ENCODE measurements at regions not wholly inside any gene's neighbourhood (a gene's known extent, or its start where the extent isn't known, plus 50 kb on each side); places are given as distances from the start of the nearest gene placed in this dataset.

DNA sequence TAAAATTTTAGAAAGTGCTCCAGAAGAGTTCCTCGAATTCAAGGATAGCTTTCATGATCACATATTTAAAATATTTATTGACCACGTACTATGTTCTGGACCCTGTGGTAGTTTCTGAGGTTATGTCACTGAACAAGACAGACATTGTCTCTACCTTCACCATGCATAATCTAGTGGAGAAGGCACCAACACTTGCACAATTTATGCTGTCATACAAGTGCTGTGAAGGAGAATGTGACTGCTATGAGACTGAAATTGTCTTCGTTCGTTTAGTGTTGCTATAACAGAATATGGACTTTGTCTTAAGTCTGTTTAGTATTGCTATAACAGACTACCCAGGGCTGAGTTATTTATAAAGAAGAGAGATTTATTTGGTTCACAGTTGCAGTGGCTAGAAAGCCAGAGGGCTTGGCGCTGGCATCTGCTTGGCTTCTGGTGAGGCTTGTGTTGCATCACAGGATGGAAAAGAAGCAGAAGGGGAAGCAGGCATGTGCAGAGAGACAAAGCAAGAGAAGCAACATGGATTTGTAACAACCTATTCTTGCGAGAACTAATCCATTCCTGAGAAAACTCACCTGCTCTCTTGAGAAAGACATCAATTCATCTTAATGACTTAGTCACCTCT lies 50.0 kb upstream of the RFX8 start:
- H3K4me3 ChIP-seq, result no peak overlapping the region
- no peak for TF ChIP-seq SAFB (IDR thresholded peaks at IDR 0.05; ENCODE audit: borderline replicate concordance, low read depth, low read length)
- no peak for TF ChIP-seq ZNF76 (CRISPR knock-in tag; IDR thresholded peaks at IDR 0.05; ENCODE audit: borderline replicate concordance)
- TF ChIP-seq, protein P1, sequence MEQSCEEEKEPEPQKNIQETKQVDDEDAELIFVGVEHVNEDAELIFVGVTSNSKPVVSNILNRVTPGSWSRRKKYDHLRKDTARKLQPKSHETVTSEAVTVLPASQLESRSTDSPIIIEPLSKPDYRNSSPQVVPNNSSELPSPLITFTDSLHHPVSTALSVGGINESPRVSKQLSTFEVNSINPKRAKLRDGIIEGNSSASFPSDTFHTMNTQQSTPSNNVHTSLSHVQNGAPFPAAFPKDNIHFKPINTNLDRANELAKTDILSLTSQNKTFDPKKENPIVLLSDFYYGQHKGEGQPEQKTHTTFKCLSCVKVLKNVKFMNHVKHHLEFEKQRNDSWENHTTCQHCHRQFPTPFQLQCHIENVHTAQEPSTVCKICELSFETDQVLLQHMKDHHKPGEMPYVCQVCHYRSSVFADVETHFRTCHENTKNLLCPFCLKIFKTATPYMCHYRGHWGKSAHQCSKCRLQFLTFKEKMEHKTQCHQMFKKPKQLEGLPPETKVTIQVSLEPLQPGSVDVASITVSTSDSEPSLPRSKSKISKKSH (CRISPR knock-in tag; IDR thresholded peaks at IDR 0.05), result no peak
- TF ChIP-seq RAD21 (CRISPR knock-in tag; conservative IDR thresholded peaks at IDR 0.05 in 1 of 2, IDR thresholded peaks at IDR 0.05 in 1 of 2), result no peak
- no peak for TF ChIP-seq ZEB2 (IDR thresholded peaks at IDR 0.05)
- TF ChIP-seq HCFC1 (IDR thresholded peaks at IDR 0.05; ENCODE audit: low read depth, low read length), result no peak
- TF ChIP-seq, protein P2, sequence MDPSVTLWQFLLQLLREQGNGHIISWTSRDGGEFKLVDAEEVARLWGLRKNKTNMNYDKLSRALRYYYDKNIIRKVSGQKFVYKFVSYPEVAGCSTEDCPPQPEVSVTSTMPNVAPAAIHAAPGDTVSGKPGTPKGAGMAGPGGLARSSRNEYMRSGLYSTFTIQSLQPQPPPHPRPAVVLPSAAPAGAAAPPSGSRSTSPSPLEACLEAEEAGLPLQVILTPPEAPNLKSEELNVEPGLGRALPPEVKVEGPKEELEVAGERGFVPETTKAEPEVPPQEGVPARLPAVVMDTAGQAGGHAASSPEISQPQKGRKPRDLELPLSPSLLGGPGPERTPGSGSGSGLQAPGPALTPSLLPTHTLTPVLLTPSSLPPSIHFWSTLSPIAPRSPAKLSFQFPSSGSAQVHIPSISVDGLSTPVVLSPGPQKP (CRISPR knock-in tag; IDR thresholded peaks at IDR 0.05), result no peak
- no peak for TF ChIP-seq SAFB2 (IDR thresholded peaks at IDR 0.05; ENCODE audit: borderline replicate concordance, low read depth, low read length, severe bottlenecking)
- TF ChIP-seq CBX1 (IDR thresholded peaks at IDR 0.05; ENCODE audit: low read depth), result no peak
- TF ChIP-seq FOXA3 (CRISPR knock-in tag; conservative IDR thresholded peaks at IDR 0.05 in 1 of 2, IDR thresholded peaks at IDR 0.05 in 1 of 2), result no peak
- TF ChIP-seq, protein P3, sequence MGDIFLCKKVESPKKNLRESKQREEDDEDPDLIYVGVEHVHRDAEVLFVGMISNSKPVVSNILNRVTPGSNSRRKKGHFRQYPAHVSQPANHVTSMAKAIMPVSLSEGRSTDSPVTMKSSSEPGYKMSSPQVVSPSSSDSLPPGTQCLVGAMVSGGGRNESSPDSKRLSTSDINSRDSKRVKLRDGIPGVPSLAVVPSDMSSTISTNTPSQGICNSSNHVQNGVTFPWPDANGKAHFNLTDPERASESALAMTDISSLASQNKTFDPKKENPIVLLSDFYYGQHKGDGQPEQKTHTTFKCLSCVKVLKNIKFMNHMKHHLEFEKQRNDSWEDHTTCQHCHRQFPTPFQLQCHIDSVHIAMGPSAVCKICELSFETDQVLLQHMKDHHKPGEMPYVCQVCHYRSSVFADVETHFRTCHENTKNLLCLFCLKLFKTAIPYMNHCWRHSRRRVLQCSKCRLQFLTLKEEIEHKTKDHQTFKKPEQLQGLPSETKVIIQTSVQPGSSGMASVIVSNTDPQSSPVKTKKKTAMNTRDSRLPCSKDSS (IDR thresholded peaks at IDR 0.05; ENCODE audit: low read depth, partially characterized antibody), result no peak
- no peak for TF ChIP-seq CHCHD3 (CRISPR knock-in tag; IDR thresholded peaks at IDR 0.05)
- no peak for TF ChIP-seq SIN3B (IDR thresholded peaks at IDR 0.05; ENCODE audit: low read depth)
- TF ChIP-seq MCM2 (IDR thresholded peaks at IDR 0.05; ENCODE audit: low read depth), result no peak
- no peak for TF ChIP-seq ZNF354B (CRISPR knock-in tag; IDR thresholded peaks at IDR 0.05)
- TF ChIP-seq EZH2 (IDR thresholded peaks at IDR 0.05; ENCODE audit: borderline replicate concordance, low read depth, low read length), result no peak
- TF ChIP-seq CCAR2 (IDR thresholded peaks at IDR 0.05; ENCODE audit: low read depth, low read length), result no peak
- TF ChIP-seq CBX2 (IDR thresholded peaks at IDR 0.05; ENCODE audit: insufficient read depth, low read length, poor library complexity, severe bottlenecking), result no peak
- TF ChIP-seq STAG1 (CRISPR knock-in tag; IDR thresholded peaks at IDR 0.05; ENCODE audit: borderline replicate concordance), result no peak
- H3K27ac ChIP-seq (ENCODE audit: extremely low read depth, low read depth, low read length), result no peak overlapping the region
- H3K27me3 ChIP-seq (ENCODE audit: control insufficient read depth in 2 of 2, insufficient read depth in 2 of 2, low read length in 2 of 2), result peaks cover 0 to 16% of the 10 kb centered on the region in 2 experiments; a peak in 2 of 5 replicates
- H3K4me2 ChIP-seq (ENCODE audit: insufficient read depth, low read length), result no peak overlapping the region
- no peaks in the 10 kb centered on the region for H3K9me3 ChIP-seq (replicated peaks; ENCODE audit: control insufficient read depth, insufficient read depth, low read depth, low read length)
- intact Hi-C loops (cut with micrococcal nuclease), result loop anchor here (10.0 kb wide), 1 partner anchor 460 kb away; no protein-coding TSS in a partner anchor
- POLR2A ChIA-PET, result no interaction called here
- no peaks in the 10 kb centered on the region for H3K79me2 ChIP-seq (ENCODE audit: control insufficient read depth, insufficient read depth, low read length)
- BruUV-seq (replicated peaks), result no TSS peak
- H3K36me3 ChIP-seq (ENCODE audit: control insufficient read depth, insufficient read depth, low read length), result no peaks in the 10 kb centered on the region
- H3K9me1 ChIP-seq (ENCODE audit: control insufficient read depth, insufficient read depth, low read length), result no peaks in the 10 kb centered on the region
- H4K20me1 ChIP-seq (replicated peaks; ENCODE audit: control insufficient read depth, insufficient read depth, low read length), result no peaks in the 10 kb centered on the region
- H3K9ac ChIP-seq (ENCODE audit: insufficient read depth in 1 of 2, low read depth in 2 of 2, low read length in 2 of 2), result no peak overlapping the region
- H3K4me1 ChIP-seq (replicated peaks in 1 of 2; ENCODE audit: control insufficient read depth in 2 of 2, insufficient read depth in 2 of 2, low read length in 2 of 2), result no peaks in the 10 kb centered on the region
- FAIRE-seq (no peak), DNase-seq (ENCODE audit: extremely low read depth in 1 of 4, low spot score in 3 of 4) (no peak), ATAC-seq (no peak)
- WGBS (ENCODE audit: insufficient coverage, low coverage, missing lambda C conversion rate), result under 1% methylated on average over 6 of the region's 6 CpGs
- no peak overlapping the region for H2AFZ ChIP-seq (ENCODE audit: low read depth, low read length)
- CTCF ChIA-PET (ENCODE audit: low intra/inter-chr PET ratio), result no interaction called here
- in situ Hi-C loops (cut with MboI), result no loop called here
